H1 (cell line): ENCODE measurements at regions not wholly inside any gene's neighbourhood (a gene's known extent, or its start where the extent isn't known, plus 50 kb on each side); places are given as distances from the start of the nearest gene placed in this dataset.

Experiments used
- CTCF ChIA-PET: fragments of 300-600 bp; sonication (Branson Sonifier 250); formaldehyde crosslinking; loops from one replicate; lab custom pipeline; 2021; ENCODE audit not compliant: partially characterized antibody; lab: Charles Lee
- POLR2A ChIA-PET: fragments of 300-600 bp; sonication (Branson Sonifier 250); formaldehyde crosslinking; loops from one replicate; lab custom pipeline; 2021; ENCODE audit warnings: inconsistent platforms; ENCODE audit not compliant: partially characterized antibody; lab: Charles Lee
- DNase-seq, 2 experiments: peaks; one replicate each; pipeline versions ENCODE4 v3.0.0 to v3.0.0-alpha.2; 2010 to 2022; ENCODE audit warnings: low spot score in 2 of 2, low read depth in 1 of 2, mixed read lengths in 1 of 2
- FAIRE-seq: peaks from 2 replicates; lab custom pipeline; 2011; peaks lifted over from hg19 to GRCh38; lab: Jason Lieb, UNC
- H2AFZ ChIP-seq: 2 replicates; pipeline ENCODE4 v1.8.1; 2012; ENCODE audit warnings: low read length, inconsistent platforms
- H2AK5ac ChIP-seq: 2 replicates; pipeline ENCODE4 v1.6.1; 2013; ENCODE audit warnings: low read depth, low read length
- H2BK120ac ChIP-seq: replicated peaks from 2 replicates; pipeline ENCODE3; 2013; ENCODE audit warnings: low read depth, low read length, inconsistent platforms
- H2BK12ac ChIP-seq: 2 replicates; pipeline ENCODE4 v1.6.1; 2013; ENCODE audit warnings: low read depth, low read length
- H2BK15ac ChIP-seq: 2 replicates; pipeline ENCODE4 v1.6.1; 2013; ENCODE audit warnings: low read length
- H2BK20ac ChIP-seq: 2 replicates; pipeline ENCODE4 v1.6.1; 2013; ENCODE audit warnings: low read length
- H2BK5ac ChIP-seq: 2 replicates; pipeline ENCODE4 v1.6.1; 2013; ENCODE audit warnings: low read depth, low read length
- H3K14ac ChIP-seq: 2 replicates; pipeline ENCODE4 v1.6.1; 2013; ENCODE audit warnings: inconsistent platforms; ENCODE audit not compliant: insufficient read length
- H3K18ac ChIP-seq: 2 replicates; pipeline ENCODE4 v1.6.1; 2013; ENCODE audit warnings: low read length; ENCODE audit errors: extremely low read depth
- H3K23ac ChIP-seq: 2 replicates; pipeline ENCODE4 v1.6.1; 2013; ENCODE audit warnings: inconsistent platforms; ENCODE audit not compliant: insufficient read length
- H3K23me2 ChIP-seq: 2 replicates; pipeline ENCODE4 v1.6.1; 2013; ENCODE audit warnings: low read depth, low read length
- H3K27ac ChIP-seq: 2 replicates; pipeline ENCODE4 v1.6.1; 2011; ENCODE audit warnings: low read depth, low read length, inconsistent platforms
- H3K27me3 ChIP-seq, 4 experiments: replicated peaks in 1 of 4; 1 replicate in 1 of 4; 2 replicates in 3 of 4; pipeline versions ENCODE4 v1.6.1 to v1.8.1; 2011 to 2013; ENCODE audit warnings: low read length in 3 of 4, mild to moderate bottlenecking in 3 of 4, inconsistent platforms in 2 of 4, mixed read lengths in 2 of 4, moderate library complexity in 1 of 4; ENCODE audit not compliant: control insufficient read depth in 3 of 4, insufficient read depth in 3 of 4; ENCODE audit errors: extremely low read depth in 1 of 4
- H3K36me3 ChIP-seq, 4 experiments: 2 replicates each; pipeline versions ENCODE4 v1.6.1 to v1.8.1; 2011 to 2013; ENCODE audit warnings: mild to moderate bottlenecking in 4 of 4, low read length in 3 of 4, moderate library complexity in 2 of 4, control low read depth in 1 of 4, inconsistent platforms in 1 of 4; ENCODE audit not compliant: insufficient read depth in 4 of 4, control insufficient read depth in 2 of 4
- H3K4ac ChIP-seq: replicated peaks from 2 replicates; pipeline ENCODE3; 2013; ENCODE audit warnings: low read length, low read depth, mixed read lengths, inconsistent platforms; ENCODE audit not compliant: insufficient read length
- H3K4me1 ChIP-seq, 4 experiments: replicated peaks in 1 of 4; 1 replicate in 1 of 4; 2 replicates in 3 of 4; pipeline versions ENCODE4 v1.6.1 to v1.8.1; 2011 to 2013; ENCODE audit warnings: low read length in 3 of 4, inconsistent platforms in 2 of 4, mixed read lengths in 1 of 4; ENCODE audit not compliant: insufficient read depth in 4 of 4, control insufficient read depth in 3 of 4
- H3K4me2 ChIP-seq, 2 experiments: 2 replicates each; pipeline versions ENCODE4 v1.6.1 to v1.8.1; 2011 to 2013; ENCODE audit warnings: low read depth in 2 of 2, low read length in 2 of 2, control low read depth in 1 of 2, inconsistent platforms in 1 of 2, mild to moderate bottlenecking in 1 of 2; ENCODE audit not compliant: insufficient read depth in 1 of 2
- H3K4me3 ChIP-seq, 4 experiments: fragments of 200-600, 300-600 bp in 1 of 4; sonication (generic), shearing (Covaris generic), sonication (Bioruptor Twin) in 1 of 4; 2 replicates each; pipeline versions ENCODE4 v1.5.1 to v1.8.1; 2011 to 2016; ENCODE audit warnings: low read length in 4 of 4, low read depth in 3 of 4, control low read depth in 2 of 4, inconsistent platforms in 2 of 4, mild to moderate bottlenecking in 2 of 4, mixed read lengths in 1 of 4, moderate library complexity in 1 of 4; ENCODE audit not compliant: insufficient read depth in 2 of 4; ENCODE audit errors: extremely low read depth in 1 of 4
- H3K56ac ChIP-seq: replicated peaks from 2 replicates; pipeline ENCODE3; 2013; ENCODE audit warnings: low read depth, mild to moderate bottlenecking, mixed read lengths, low read length, inconsistent platforms; ENCODE audit not compliant: insufficient read length
- H3K79me1 ChIP-seq: 2 replicates; pipeline ENCODE4 v1.6.1; 2013; ENCODE audit warnings: low read depth, low read length, control low read depth
- H3K79me2 ChIP-seq, 2 experiments: 2 replicates each; pipeline versions ENCODE4 v1.6.1 to v1.8.1; 2012 to 2013; ENCODE audit warnings: low read length in 2 of 2, mild to moderate bottlenecking in 2 of 2, inconsistent platforms in 1 of 2; ENCODE audit not compliant: insufficient read depth in 2 of 2, control insufficient read depth in 1 of 2
- H3K9ac ChIP-seq, 4 experiments: replicated peaks in 1 of 4; 1 replicate in 1 of 4; 2 replicates in 3 of 4; pipeline versions ENCODE4 v1.6.1 to v1.8.1; 2011 to 2013; ENCODE audit warnings: low read depth in 3 of 4, low read length in 3 of 4, control low read depth in 2 of 4, mild to moderate bottlenecking in 2 of 4, moderate library complexity in 2 of 4, inconsistent platforms in 1 of 4; ENCODE audit errors: extremely low read depth in 1 of 4
- H3K9me3 ChIP-seq, 2 experiments: 2 replicates each; pipeline versions ENCODE4 v1.6.1 to v1.8.1; 2012 to 2013; ENCODE audit warnings: mild to moderate bottlenecking in 2 of 2, moderate library complexity in 2 of 2, control low read depth in 1 of 2, inconsistent platforms in 1 of 2, low read depth in 1 of 2, low read length in 1 of 2, mixed read lengths in 1 of 2; ENCODE audit not compliant: insufficient read depth in 2 of 2
- H4K20me1 ChIP-seq, 2 experiments: replicated peaks in 1 of 2; 2 replicates each; pipeline versions ENCODE3 to v1.8.1; 2011 to 2013; ENCODE audit warnings: inconsistent platforms in 2 of 2, low read length in 2 of 2, mild to moderate bottlenecking in 1 of 2; ENCODE audit not compliant: insufficient read depth in 2 of 2, control insufficient read depth in 1 of 2
- H4K5ac ChIP-seq: 2 replicates; pipeline ENCODE4 v1.6.1; 2013; ENCODE audit warnings: low read length, low read depth, mixed read lengths, inconsistent platforms; ENCODE audit not compliant: insufficient read length
- H4K8ac ChIP-seq: 2 replicates; pipeline ENCODE4 v1.8.0; 2013; ENCODE audit warnings: mild to moderate bottlenecking, moderate library complexity, low read length, inconsistent platforms; ENCODE audit not compliant: insufficient read depth; ENCODE audit errors: extremely low read depth
- H4K91ac ChIP-seq: replicated peaks from 2 replicates; pipeline ENCODE3; 2013; ENCODE audit warnings: low read length, mixed read lengths, inconsistent platforms; ENCODE audit not compliant: insufficient read length
- CTBP2 ChIP-seq: IDR thresholded peaks from 2 replicates; pipeline ENCODE4 v1.7.0; 2011; ENCODE audit warnings: borderline replicate concordance, mild to moderate bottlenecking, moderate library complexity, mixed read lengths, low read length; ENCODE audit not compliant: insufficient read depth, insufficient read length
- POLR2A ChIP-seq, 2 experiments: IDR thresholded peaks; 1 replicate in 1 of 2; 2 replicates in 1 of 2; pipeline ENCODE4 v1.6.1; 2011; ENCODE audit warnings: low read depth in 2 of 2, low read length in 2 of 2, mild to moderate bottlenecking in 2 of 2; ENCODE audit errors: control extremely low read depth in 1 of 2
- RAD21 ChIP-seq, 2 experiments: IDR thresholded peaks in 1 of 2; conservative IDR thresholded peaks in 1 of 2; 2 replicates each; pipeline ENCODE4 v1.6.1; 2011; ENCODE audit warnings: low read depth in 2 of 2, low read length in 2 of 2, improper control_type of control experiment in 1 of 2, inconsistent platforms in 1 of 2, mild to moderate bottlenecking in 1 of 2, moderate library complexity in 1 of 2
- RFX5 ChIP-seq: IDR thresholded peaks from 2 replicates; pipeline ENCODE4 v1.6.1; 2011; ENCODE audit warnings: low read depth, low read length, improper control_type of control experiment, borderline replicate concordance
- TBP ChIP-seq: IDR thresholded peaks from 2 replicates; pipeline ENCODE4 v1.6.1; 2011; ENCODE audit warnings: low read depth, low read length, improper control_type of control experiment
- WGBS, 2 experiments: shearing (Covaris generic) in 1 of 2; methylation state at CpG; one replicate each; pipeline versions ENCODE4 v1.1.6 to v1.1.7; 2013 to 2015; ENCODE audit warnings: low lambda C conversion rate in 2 of 2, mixed read lengths in 2 of 2, inconsistent platforms in 1 of 2, low coverage in 1 of 2, missing lambda C conversion rate in 1 of 2; ENCODE audit not compliant: insufficient replicate concordance in 2 of 2, insufficient coverage in 1 of 2, insufficient read length in 1 of 2; ENCODE audit errors: extremely low coverage in 1 of 2, missing lambda C conversion rate in 1 of 2; 5-methylcytosine and 5-hydroxymethylcytosine counted together
- TF ChIP-seq, protein P1 (sequence below): IDR thresholded peaks from 2 replicates; pipeline ENCODE4 v1.6.1; 2011; ENCODE audit warnings: low read depth, mild to moderate bottlenecking, low read length; ENCODE audit not compliant: insufficient read depth
- TF ChIP-seq, protein P2 (sequence below), 3 experiments: IDR thresholded peaks; 1 replicate in 2 of 3; 2 replicates in 1 of 3; pipeline versions ENCODE4 v1.5.1 to v1.6.1; 2011; ENCODE audit warnings: low read length in 3 of 3, mild to moderate bottlenecking in 3 of 3, inconsistent platforms in 2 of 3, low read depth in 1 of 3, moderate library complexity in 1 of 3; ENCODE audit not compliant: insufficient read depth in 1 of 3; ENCODE audit errors: control extremely low read depth in 1 of 3
- TF ChIP-seq, protein P3 (sequence below): IDR thresholded peaks from 2 replicates; pipeline ENCODE4 v1.6.1; 2012; ENCODE audit warnings: inconsistent platforms

DNA sequence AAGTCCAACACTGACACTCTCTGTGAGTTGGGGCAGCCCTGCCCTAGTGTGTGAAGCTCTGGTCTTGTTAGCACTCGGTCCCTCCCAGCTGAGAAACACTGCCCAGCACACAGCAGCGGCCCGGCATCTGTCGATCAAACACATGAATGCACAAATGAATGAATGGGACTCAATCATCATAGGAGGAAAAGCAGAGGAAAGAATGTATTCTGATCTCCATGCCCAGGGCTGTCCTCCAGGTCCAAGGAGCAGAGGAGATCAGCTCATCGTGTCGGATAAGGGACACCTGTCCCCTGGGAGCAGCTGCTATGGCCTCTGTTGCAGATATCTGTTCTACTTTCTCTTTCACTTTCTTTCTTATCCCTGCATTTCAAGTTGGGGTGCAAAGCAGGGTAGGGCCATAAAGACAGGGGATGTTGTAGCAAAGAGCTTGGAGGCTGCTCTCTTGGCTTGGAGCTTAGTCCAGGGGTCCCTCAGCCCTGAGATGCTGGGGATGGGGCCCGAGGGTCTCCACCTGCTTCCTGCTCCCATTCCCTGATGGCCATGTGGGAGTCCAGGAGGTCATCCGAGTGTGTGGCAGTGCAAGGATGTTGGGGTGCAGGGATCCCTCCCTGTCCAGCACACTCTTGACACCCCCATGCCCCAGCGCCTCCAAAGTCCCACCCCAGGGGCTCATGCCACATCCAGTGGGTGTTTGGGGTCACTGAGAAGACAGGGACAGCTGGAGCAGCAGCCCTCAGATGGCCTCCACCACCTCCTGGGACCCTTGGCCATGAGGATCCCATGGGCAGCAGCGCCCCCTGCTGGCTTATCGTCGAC is 88.2 kb downstream of the IRF8 start:
- Histone ChIP-seq H3K23me2 (no peaks in the 10 kb centered on the region), H3K14ac (no peak overlapping the region), H2AK5ac (no peak overlapping the region), H2AFZ (peak overlapping the region; percentile 94), H3K23ac (no peak overlapping the region), H3K79me1 (no peaks in the 10 kb centered on the region), H3K4me1 (no peaks in the 10 kb centered on the region; a peak in 1 of 7 replicates), H3K27me3 (no peaks in the 10 kb centered on the region), H4K91ac (no peak overlapping the region), H2BK120ac (no peak overlapping the region), H3K4me2 (no peak overlapping the region), H3K4me3 (no peak overlapping the region), H3K9ac (no peak overlapping the region), H3K4ac (no peak overlapping the region), H3K9me3 (no peaks in the 10 kb centered on the region), H3K27ac (no peak overlapping the region), H4K8ac (no peak overlapping the region; the same call in 1 of the 2 replicates), H2BK15ac (peak overlapping the region; percentile 29; the same call in 1 of the 2 replicates), H2BK5ac (no peak overlapping the region), H2BK12ac (no peak overlapping the region), H2BK20ac (no peak overlapping the region), H3K36me3 (no peaks in the 10 kb centered on the region), H4K5ac (no peak overlapping the region), H3K79me2 (no peaks in the 10 kb centered on the region), H4K20me1 (no peaks in the 10 kb centered on the region), H3K56ac (no peak overlapping the region), H3K18ac (no peak overlapping the region)
- DNase-seq (peak in 1 of 2 experiments; percentile 72), FAIRE-seq (no peak)
- WGBS, 2 experiments: 88% methylated on average over 9 of the region's 12 CpGs; no CpG with 5 or more reads in 1 of the 2 experiments
- CTCF ChIA-PET: interaction anchor here (0.6 to 18.2 kb wide), 43 partner anchors 9 to 1339 kb away, joined by 3 to 319 read pairs (median 4); no protein-coding TSS in a partner anchor
- POLR2A ChIA-PET: no interaction called here
- TF ChIP-seq, protein P1, sequence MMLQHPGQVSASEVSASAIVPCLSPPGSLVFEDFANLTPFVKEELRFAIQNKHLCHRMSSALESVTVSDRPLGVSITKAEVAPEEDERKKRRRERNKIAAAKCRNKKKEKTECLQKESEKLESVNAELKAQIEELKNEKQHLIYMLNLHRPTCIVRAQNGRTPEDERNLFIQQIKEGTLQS: no peak
- TF ChIP-seq TBP (no peak), RFX5 (no peak), RAD21 (IDR thresholded peaks at IDR 0.05 in 1 of 2, conservative IDR thresholded peaks at IDR 0.05 in 1 of 2; ENCODE audit: low read depth in 2 of 2, low read length in 2 of 2) (peak; percentile 64 to 67), CTBP2 (no peak), POLR2A (IDR thresholded peaks at IDR 0.05; ENCODE audit: control extremely low read depth in 1 of 2, low read depth in 2 of 2, low read length in 2 of 2) (no peak)
- TF ChIP-seq, protein P2, sequence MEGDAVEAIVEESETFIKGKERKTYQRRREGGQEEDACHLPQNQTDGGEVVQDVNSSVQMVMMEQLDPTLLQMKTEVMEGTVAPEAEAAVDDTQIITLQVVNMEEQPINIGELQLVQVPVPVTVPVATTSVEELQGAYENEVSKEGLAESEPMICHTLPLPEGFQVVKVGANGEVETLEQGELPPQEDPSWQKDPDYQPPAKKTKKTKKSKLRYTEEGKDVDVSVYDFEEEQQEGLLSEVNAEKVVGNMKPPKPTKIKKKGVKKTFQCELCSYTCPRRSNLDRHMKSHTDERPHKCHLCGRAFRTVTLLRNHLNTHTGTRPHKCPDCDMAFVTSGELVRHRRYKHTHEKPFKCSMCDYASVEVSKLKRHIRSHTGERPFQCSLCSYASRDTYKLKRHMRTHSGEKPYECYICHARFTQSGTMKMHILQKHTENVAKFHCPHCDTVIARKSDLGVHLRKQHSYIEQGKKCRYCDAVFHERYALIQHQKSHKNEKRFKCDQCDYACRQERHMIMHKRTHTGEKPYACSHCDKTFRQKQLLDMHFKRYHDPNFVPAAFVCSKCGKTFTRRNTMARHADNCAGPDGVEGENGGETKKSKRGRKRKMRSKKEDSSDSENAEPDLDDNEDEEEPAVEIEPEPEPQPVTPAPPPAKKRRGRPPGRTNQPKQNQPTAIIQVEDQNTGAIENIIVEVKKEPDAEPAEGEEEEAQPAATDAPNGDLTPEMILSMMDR (IDR thresholded peaks at IDR 0.05; ENCODE audit: control extremely low read depth in 1 of 3, insufficient read depth in 1 of 3, low read depth in 1 of 3, low read length in 3 of 3): peak in 2 of 3 experiments; percentile 37 to 50; a peak in 3 of 4 replicates
- TF ChIP-seq, protein P3, sequence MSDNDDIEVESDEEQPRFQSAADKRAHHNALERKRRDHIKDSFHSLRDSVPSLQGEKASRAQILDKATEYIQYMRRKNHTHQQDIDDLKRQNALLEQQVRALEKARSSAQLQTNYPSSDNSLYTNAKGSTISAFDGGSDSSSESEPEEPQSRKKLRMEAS: no peak
